GM18517 (cell line): ENCODE measurements at regions not wholly inside any gene's neighbourhood (a gene's known extent, or its start where the extent isn't known, plus 50 kb on each side); places are given as distances from the start of the nearest gene placed in this dataset.

ENCODE experiments used
- ATAC-seq: cut with Tn5 transposase; IDR thresholded peaks from one replicate; pipeline ENCODE4 v1.9.1; 2021; ENCODE audit warnings: mild to moderate bottlenecking, moderate library complexity; ENCODE audit not compliant: unreplicated experiment

DNA sequence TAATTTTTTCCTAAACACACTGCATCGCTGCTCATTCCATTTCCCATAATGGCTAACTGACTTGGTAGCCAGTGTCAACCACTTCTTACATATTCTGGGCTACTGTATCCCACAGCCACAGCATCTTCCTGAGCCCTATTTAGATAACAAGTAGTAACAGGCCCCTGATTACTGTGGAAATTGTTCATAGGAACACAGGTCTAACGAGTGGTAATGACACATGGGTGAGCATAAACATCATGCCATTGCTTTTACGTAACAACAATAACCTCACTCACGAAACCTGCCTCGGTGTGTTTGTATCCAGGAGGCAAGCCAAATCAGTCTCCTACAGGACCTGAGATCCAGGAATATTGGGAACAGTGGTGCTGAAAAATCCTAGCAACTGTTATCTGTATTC lies 438.6 kb downstream of the KLF5 start:
- ATAC-seq = no peak

DNA sequence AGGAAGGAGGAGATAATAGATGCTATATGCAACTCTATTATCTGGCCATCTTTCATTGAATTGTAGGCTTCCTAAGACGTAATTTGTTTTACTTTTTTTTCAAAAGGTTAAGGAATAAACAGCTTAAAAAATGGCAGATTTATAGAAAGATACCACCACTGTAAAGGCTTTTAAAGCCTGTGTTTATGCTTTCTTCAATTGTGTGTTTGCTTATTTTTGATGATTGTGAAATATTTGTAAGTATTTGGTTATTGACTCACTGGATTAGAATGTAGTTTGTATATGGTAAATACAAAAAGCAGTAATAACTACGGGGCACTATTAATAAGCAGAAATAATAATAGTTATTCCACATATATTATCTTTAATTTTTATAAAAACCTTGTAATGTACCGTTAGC lies 437.9 kb downstream of the KLF5 start:
- no peak for ATAC-seq

DNA sequence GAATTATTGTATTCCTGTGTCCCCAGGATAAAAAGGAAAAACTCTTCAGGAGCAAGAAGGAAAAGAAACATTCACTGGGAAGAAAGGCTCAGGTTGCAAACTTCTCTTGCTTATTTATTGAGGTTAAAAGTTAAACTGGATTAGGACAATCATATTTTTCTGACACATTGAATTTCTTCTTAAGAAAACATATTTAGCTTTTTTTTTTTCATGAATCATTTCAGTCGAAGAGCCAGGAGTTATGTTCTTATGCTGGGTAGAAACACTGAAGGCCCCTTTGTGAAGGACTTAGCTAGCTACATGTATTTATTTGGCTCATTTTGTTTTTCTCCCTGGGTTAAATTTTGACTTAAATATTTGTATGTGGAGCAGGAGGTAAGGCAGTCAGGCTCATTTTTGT lies 434.0 kb downstream of the KLF5 start:
- ATAC-seq = no peak

DNA sequence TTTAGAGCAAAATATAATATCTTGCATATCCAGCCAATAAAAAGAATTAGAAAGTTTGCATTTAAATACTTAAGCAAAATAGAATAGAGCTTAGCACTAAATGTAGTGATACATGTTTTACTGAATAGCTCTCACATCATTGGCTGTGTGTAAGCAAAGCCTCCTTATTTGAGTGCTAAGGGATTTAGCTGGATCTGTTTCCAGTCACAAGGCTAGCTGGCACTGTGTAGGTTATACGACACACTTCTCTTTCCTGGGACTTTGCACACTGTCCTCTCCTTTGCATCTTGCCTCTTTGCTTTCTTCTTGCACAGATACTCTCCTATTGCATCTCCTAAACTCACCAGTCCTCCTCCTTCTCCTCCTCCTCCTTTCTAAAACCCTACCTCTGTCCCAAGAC lies 423.8 kb downstream of the KLF5 start:
- no peak for ATAC-seq

DNA sequence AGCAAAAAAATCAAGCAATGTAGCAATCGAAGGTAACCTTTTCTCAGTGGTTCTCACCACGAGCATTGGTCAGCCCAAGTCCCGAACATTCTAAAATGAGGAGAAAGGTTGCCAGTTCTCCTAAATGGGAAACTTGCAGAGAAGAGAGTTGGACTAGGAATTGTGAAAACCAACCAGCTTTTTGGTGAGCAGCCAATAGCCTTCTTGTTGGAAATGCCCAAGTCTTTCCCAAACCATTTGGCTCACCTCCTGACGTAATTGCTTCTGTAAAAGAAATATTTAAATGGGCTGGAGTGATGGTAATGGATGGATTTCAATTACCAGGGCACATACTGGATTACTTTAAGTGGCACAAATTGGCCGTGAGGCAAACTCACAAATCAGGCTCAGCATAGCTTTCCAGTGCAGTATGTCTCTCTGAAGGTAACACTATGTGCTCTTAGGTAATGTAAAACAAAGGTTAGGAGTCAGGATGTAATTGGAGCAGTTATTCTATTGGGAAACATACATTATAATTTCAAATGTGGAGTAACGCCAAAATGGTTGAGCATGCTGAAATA lies 423.2 kb downstream of the KLF5 start:
- ATAC-seq = no peak

DNA sequence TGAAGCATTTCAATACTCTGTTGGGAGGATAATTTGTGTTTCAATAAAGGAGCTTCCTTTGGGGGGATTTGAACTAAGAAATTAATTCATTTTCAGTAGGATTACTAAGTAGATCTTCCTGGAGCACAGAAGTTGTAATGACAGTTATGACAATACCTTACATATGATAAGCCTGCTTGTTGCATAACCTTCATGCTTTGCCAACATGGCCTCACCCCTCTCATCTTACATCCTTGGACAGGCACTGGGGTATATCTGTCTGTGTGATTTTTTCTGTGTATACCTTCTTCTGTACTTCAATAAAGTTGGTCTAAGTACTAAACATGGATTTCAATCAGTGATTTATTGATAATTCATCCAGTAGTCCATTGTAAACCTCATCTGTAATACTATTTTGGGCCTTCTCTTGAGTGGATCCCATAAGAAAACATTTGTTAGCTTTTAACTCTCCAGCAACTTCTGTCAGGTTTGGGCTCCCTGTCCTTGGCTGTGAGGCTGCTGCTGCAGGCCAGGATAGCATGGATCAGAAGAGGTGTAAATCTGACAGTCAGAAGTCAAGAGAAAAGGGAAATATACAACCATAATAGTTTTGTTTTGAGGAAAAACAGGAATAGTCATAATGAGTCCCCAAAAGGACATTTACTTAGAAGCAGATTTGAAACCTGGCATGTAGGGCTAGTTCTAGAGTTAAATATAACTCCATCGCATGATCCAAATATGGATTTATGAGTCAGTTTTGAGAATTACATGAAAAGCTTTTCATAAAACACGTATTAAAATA lies 422.2 kb downstream of the KLF5 start:
- ATAC-seq = no peak

DNA sequence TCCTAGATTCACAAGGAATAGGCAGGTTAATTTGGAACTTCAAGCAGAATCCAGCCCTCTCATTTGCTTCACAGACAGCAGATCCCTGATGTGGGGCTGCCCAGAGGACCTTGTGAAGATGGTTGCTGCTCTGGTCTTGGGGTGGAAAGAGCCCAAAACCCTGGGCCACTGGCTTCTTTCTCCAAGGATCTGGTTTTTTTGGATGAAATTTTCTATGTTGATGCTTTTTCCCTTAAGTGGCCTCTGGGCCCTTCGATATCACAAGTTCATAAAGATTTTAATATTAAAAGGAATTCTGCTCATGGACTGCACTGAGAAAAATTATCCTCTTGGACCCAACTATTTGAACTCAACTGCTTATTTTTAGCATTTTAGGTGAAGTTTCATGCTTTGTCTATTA lies 421.1 kb downstream of the KLF5 start:
- ATAC-seq = no peak

DNA sequence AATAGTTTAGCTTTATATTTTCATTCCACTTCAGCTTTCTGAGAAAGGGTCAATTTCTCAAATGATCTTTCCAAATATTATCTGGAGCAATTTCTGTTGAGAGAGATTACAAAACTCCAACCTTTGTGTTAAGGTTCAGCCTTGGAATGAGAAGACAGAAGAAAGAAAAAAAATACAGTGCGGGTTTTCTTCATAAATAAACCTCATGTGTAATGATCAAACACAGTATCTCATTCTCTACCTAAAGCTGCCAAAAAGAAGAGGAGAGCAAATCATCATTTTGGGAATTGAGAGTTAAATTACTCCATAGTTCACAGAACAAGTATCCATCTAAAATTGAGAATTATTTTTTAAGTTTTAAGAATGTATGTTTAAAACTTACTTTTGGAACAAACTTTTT lies 420.5 kb downstream of the KLF5 start:
- ATAC-seq = no peak

DNA sequence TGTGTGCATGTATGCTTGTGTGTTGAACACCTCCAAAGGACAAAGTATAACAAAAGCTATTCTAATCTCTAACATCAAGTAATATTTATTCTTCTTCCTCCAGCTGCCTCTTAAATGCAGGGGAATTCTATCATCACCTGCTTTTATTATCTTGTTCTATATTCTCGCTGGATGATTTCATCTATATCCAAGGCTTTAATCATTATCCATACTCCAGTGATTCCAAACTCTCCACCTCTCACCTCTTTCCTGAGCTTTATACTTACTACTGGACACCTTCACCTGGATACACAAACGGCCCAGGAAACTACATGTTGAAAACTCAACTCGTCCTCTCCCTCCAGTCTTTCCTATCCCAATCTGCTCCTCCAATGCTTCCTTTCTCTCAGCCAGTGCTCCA lies 418.6 kb downstream of the KLF5 start:
- no peak for ATAC-seq

DNA sequence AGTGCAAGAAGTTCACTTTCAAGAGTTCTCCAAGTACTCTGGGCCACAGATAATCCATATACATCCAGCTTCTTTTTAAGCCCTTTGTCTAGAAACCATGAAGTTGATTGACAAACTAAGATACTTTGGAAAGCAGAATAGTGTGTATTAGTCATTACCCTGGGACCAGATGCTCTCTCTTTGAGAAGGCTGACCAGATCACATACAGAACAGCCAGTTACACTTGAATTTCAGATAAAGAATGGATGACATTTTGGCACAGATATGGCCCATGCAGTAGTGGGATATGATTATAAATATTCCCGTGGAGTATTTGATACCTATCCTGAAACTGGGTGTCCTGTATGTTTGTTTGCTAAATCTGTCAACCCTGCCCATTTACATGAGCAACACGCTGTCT lies 414.2 kb downstream of the KLF5 start:
- ATAC-seq = no peak

DNA sequence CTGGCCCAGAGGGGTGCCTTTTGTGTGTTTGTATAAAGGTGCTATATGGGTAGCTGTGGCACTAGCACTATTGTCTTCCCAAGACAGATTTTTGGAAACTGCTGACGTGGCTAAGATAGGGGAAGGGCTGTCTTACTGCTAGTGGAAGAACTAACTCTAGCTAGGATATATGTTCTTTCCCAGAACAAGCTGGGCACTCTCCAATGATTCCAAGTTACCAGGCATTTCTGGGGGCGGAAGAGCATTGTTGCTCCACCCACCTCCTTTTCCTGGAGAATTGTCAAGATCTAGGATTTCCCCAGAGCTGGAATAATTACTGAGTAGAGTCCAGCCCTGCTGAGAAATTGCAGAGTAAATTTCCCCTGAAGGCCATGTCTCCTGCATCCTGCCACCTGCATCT lies 408.3 kb downstream of the KLF5 start:
- ATAC-seq = no peak

DNA sequence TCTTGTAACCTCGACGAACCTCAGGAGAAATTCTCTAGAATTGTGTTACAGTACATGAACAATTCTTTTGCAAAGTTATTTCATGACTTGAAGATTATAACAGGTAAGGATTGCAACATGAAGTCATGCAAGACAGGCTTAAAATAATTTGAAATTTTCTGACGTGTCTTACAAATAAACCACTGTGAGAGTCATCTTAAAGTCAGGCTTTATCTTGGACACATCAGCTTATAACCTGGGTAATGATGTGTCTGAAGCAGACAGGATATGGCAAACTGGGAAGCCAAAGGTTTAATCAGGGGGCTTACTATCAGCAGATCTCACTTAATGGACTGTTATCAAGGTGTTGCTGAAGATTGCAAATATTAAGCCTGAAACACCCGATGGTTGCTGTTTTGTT lies 407.8 kb downstream of the KLF5 start:
- ATAC-seq = no peak

DNA sequence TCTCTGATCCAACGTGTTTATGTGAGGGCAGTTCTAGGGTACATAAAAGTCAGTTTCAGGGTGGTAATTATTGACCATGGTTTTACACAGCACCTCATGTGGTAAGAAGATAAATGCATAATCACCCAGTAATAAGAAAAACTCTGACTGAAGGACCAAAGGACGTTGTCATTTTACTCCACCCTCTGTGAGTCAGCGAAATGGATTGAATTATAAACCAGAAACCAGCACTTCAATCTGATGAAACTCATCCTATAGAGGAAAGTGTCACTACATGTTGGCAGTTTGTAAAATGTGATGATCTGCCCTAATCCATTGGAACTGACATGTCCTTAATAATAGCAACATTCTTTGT lies 406.8 kb downstream of the KLF5 start:
- ATAC-seq = no peak

DNA sequence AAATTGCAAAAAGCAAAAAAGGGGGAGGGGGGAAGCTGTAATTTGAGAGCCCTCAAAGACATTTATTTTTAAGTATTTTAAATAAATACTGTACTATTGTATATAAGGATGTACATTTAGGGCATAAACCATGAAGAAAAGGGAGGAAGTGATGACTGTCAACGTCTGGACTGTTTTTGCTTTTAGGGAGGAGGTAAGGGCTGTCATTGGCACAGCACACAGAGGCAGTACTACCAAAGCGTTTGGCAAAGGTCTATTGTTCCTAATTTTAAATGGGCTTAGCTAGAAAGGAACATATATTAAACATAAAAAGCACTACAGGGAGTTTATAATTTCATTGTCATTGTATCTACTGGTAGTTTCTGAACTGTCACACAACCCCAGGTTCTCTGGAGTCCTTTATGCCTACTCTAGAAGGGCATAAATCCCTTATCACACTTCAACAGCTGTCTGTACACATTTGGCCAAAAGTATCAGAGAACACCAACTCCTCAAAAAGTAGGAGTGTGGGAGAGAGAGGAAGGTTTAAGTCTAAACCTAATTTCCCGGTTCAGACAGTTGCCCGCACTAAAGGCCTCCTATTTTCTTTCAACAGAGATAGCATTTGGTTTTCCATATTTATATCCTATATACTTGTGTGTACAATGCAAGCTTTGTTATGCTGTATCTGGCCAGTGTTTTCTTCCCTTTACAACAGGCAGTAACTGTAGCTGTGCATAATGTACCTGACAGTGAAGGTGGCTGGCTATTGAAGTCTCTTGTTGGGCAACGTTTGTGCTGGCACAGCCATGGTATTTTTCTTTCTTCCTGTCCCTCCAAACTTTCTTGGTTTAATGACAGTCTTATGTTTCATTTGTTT lies 406.2 kb downstream of the KLF5 start:
- no peak for ATAC-seq

DNA sequence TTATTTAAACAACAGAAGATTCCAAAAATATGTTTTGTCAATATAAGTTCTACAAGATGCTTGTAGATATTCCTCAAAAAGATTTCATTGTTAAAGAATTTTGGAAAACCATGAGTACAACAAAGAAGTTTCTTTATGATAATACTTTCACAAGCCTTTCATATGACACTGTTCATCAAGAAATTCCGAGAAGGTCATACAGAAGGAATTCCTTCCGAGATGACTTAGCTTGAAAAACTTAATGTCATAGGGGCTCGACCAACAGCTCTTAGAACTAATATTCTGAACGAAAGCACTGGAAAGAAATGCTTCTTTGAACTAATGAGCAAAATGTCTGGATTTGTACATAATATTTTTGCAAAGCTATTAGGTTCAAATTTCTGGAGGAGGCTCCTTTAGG lies 403.4 kb downstream of the KLF5 start:
- no peak for ATAC-seq

DNA sequence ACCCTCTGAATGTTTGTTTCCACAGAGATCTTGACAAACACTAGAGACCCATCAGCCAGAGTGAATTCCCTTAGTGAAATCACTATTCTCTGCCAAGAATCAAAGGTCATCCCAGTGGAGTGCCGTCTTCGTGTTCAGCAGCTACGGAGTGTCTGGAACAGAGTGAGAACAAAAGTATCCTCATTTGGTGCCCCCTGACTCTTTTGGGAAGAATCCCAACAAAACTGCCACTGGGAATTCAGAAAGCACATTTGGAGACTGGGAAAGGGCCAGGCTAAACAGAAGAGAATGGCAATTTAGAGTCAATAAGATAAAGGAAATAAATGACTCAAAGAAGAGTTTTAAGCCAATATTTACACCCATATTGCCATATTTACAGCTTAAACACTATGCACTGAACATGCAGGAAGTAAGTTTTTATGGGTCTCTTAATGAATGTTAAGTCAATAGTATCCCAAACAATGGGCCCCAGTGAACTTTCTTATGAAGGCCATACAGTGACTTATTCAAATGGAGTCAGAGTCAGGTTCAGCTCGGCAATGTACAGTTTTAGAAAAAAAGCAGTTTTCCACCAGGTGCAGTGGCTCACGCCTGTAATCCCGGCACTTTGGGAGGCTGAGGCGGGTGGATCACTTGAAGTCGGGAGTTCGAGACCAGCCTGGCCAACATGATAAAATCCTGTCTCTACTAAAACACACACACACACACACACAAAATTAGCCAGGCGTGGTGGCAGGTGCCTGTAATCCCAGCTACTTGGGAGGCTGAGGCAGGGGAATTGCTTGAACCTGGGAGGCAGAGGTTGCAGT lies 392.6 kb downstream of the KLF5 start:
- ATAC-seq = no peak

DNA sequence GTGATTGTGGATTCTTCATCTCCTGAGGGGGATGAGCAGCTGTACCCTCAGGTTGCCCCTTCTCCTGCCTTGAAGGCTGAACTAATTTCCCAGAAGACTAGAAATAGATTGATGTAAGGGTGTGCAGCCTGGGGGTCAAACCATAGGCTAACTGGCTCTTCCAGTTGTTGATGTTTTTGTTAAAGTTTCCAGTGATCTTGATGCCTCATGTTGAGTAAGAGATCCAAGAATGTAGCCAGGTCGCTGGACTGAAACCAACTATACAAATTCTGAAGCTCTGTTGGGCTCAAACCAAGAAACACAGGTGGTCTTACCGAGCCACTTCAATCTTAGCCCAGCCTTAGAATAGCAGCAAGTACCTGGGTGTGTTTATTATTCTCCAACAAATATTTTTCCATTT lies 391.8 kb downstream of the KLF5 start:
- ATAC-seq = no peak

DNA sequence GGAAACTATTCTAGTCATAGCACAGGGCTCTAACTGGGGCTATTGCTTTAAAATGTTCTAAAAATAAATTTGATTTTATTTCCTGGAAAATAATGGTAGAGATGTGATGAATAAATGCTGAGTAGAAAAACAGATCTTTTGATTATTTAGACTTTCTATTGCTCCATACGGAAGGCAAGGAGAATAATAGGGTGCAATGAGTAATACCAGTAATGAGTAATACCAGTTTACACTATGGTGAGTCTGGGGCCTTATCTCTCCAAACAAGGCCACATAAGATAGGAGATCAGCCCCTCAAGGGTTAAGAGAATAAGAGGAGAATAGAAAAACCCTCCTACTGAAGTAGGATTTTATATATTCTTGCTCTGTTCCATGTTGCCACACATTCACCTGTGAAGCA lies 390.4 kb downstream of the KLF5 start:
- no peak for ATAC-seq

DNA sequence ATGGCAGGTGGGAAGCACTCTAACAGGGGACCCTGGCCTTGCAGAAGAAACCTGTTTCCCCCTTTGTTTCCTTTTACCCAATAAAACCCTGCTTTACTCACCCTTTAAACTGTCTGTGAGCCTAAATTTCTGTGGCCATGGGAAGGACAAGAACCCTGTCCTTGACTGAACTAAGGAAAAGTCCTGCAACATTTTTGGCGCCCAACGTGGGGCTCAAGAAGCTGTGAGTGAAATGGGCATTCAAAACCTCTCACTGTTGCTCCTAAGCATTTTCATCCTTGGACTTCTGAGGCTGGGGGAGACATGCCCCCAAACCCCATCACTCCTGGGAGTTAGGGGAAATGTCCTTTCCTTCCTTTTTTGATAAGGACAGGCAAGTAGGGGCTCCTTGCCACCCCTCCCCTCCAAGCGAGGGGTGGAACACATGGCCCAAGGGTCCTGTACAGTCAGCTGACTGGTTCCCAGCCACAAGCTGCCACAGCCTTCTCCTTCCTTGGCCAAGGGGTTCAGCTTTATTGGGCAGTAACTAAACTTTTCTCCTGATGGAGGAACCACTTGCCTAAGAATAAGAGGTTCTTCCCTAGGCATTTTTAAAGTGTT lies 381.6 kb downstream of the KLF5 start:
- ATAC-seq = no peak

DNA sequence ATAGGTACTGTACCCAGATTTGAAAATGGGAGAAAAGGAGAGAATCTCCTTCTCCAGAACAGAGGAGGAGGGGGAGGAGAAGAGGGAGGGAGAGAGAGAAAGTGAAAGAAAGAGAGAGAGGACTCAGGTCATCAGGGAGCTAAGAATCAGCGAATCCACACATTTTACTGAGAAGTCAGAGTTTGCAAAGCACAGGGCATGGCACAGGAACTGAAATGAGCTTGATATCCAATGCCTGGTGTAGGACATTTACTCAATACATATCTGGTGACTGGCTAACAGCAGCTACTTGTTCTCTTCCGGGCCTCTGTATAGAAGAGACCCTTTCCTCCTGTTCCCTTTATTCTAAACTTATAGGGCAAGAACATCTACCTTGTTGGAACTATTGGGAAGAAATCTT lies 375.1 kb downstream of the KLF5 start:
- ATAC-seq = no peak

DNA sequence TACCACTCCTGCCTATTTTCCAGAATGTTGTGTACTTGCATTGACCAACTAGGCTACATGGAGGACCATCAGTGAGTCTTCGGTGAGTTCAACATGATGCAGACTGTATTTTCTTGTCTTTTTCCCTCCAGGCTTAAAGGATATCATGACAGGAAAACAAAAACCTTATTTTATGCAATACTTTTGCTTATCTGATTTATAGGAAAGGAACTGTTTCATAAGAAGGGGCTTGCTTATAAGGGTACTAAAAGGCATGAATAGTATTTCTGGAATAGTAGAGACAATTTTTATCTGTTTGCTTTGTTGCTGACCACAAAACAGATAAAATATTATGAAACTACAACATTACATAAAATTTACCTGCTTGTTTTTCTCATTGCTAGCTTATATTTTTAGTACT lies 374.7 kb downstream of the KLF5 start:
- ATAC-seq = no peak
